H9 (cell line): ENCODE measurements at regions not wholly inside any gene's neighbourhood (a gene's known extent, or its start where the extent isn't known, plus 50 kb on each side); places are given as distances from the start of the nearest gene placed in this dataset.

Experiments used
- DNase-seq: peaks from one replicate; pipeline ENCODE4 v3.0.0-alpha.2; 2017
- H2AFZ ChIP-seq: one replicate; pipeline ENCODE4 v1.6.1; 2013; ENCODE audit warnings: mild to moderate bottlenecking, low read length, control low read depth, moderate library complexity
- H2AK5ac ChIP-seq: 2 replicates; pipeline ENCODE4 v1.6.1; 2013; ENCODE audit warnings: low read length, control low read depth, mixed read lengths; ENCODE audit not compliant: insufficient read length
- H2BK120ac ChIP-seq: one replicate; pipeline ENCODE4 v1.6.1; 2013; ENCODE audit warnings: low read depth, mild to moderate bottlenecking, low read length, control low read depth, inconsistent platforms; ENCODE audit not compliant: poor library complexity, severe bottlenecking
- H2BK12ac ChIP-seq: 2 replicates; pipeline ENCODE4 v1.6.1; 2013; ENCODE audit warnings: low read length, control low read depth, mixed read lengths, low read depth; ENCODE audit not compliant: insufficient read length
- H2BK15ac ChIP-seq: 2 replicates; pipeline ENCODE4 v1.6.1; 2013; ENCODE audit warnings: low read depth, low read length, control low read depth
- H2BK20ac ChIP-seq: one replicate; pipeline ENCODE4 v1.6.1; 2013; ENCODE audit warnings: low read depth, mild to moderate bottlenecking, low read length, control low read depth, inconsistent platforms; ENCODE audit not compliant: poor library complexity, severe bottlenecking
- H2BK5ac ChIP-seq: 2 replicates; pipeline ENCODE4 v1.6.1; 2013; ENCODE audit warnings: low read length, control low read depth, mixed read lengths; ENCODE audit not compliant: insufficient read length
- H3K14ac ChIP-seq: 2 replicates; pipeline ENCODE4 v1.6.1; 2013; ENCODE audit warnings: low read length, control low read depth; ENCODE audit not compliant: insufficient read depth
- H3K18ac ChIP-seq: 2 replicates; pipeline ENCODE4 v1.6.1; 2013; ENCODE audit warnings: low read depth, mild to moderate bottlenecking, mixed read lengths, low read length, control low read depth; ENCODE audit not compliant: insufficient read length
- H3K23ac ChIP-seq: 2 replicates; pipeline ENCODE4 v1.6.1; 2013; ENCODE audit warnings: low read length, control low read depth, mixed read lengths, low read depth; ENCODE audit not compliant: insufficient read length
- H3K23me2 ChIP-seq: 2 replicates; pipeline ENCODE4 v1.6.1; 2013; ENCODE audit warnings: low read depth, mild to moderate bottlenecking, mixed read lengths, low read length, control low read depth; ENCODE audit not compliant: insufficient read length, poor library complexity, severe bottlenecking
- H3K27ac ChIP-seq: 2 replicates; pipeline ENCODE4 v1.5.1; 2013; ENCODE audit warnings: low read length, control low read depth, mixed read lengths, low read depth; ENCODE audit not compliant: insufficient read length
- H3K27me3 ChIP-seq: 2 replicates; pipeline ENCODE4 v1.6.1; 2013; ENCODE audit warnings: low read length, control low read depth, inconsistent platforms; ENCODE audit not compliant: insufficient read depth
- H3K4ac ChIP-seq: 2 replicates; pipeline ENCODE4 v1.6.1; 2013; ENCODE audit warnings: low read depth, mild to moderate bottlenecking, control low read depth, inconsistent platforms, low read length, moderate library complexity
- H3K4me1 ChIP-seq: 2 replicates; pipeline ENCODE4 v1.6.1; 2013; ENCODE audit warnings: low read length, control low read depth, inconsistent platforms; ENCODE audit not compliant: insufficient read depth
- H3K4me2 ChIP-seq: 2 replicates; pipeline ENCODE4 v1.6.1; 2013; ENCODE audit warnings: low read length, control low read depth, mixed read lengths; ENCODE audit not compliant: insufficient read length, insufficient read depth
- H3K56ac ChIP-seq: 2 replicates; pipeline ENCODE4 v1.6.1; 2013; ENCODE audit warnings: low read depth, mild to moderate bottlenecking, mixed read lengths, low read length, control low read depth; ENCODE audit not compliant: insufficient read length
- H3K79me1 ChIP-seq: 2 replicates; pipeline ENCODE4 v1.6.1; 2013; ENCODE audit warnings: low read depth, mild to moderate bottlenecking, moderate library complexity, low read length, control low read depth, inconsistent platforms; ENCODE audit not compliant: insufficient read depth, poor library complexity, severe bottlenecking
- H3K79me2 ChIP-seq: 2 replicates; pipeline ENCODE4 v1.6.1; 2013; ENCODE audit warnings: low read length, control low read depth, inconsistent platforms; ENCODE audit not compliant: insufficient read depth
- H3K9ac ChIP-seq: 2 replicates; pipeline ENCODE4 v1.6.1; 2013; ENCODE audit warnings: low read length, control low read depth, mixed read lengths; ENCODE audit not compliant: insufficient read length; ENCODE audit errors: extremely low read depth
- H3K9me3 ChIP-seq: one replicate; pipeline ENCODE4 v1.6.1; 2013; ENCODE audit warnings: low read depth, low read length, inconsistent platforms; ENCODE audit not compliant: control insufficient read depth
- H3T11ph ChIP-seq: one replicate; pipeline ENCODE4 v1.6.1; 2013; ENCODE audit warnings: mild to moderate bottlenecking, low read length, control low read depth, inconsistent platforms
- H4K20me1 ChIP-seq: one replicate; pipeline ENCODE4 v1.6.1; 2013; ENCODE audit not compliant: control insufficient read depth, insufficient read length, insufficient read depth
- H4K5ac ChIP-seq: 2 replicates; pipeline ENCODE4 v1.6.1; 2013; ENCODE audit warnings: low read depth, mild to moderate bottlenecking, mixed read lengths, low read length, control low read depth; ENCODE audit not compliant: insufficient read length
- H4K8ac ChIP-seq: replicated peaks from 2 replicates; pipeline ENCODE4 v1.6.1; 2013; ENCODE audit warnings: low read length, control low read depth, mixed read lengths, low read depth; ENCODE audit not compliant: insufficient read length
- H4K91ac ChIP-seq: 2 replicates; pipeline ENCODE4 v1.6.1; 2013; ENCODE audit warnings: low read depth, mild to moderate bottlenecking, moderate library complexity, mixed read lengths, low read length, control low read depth; ENCODE audit not compliant: insufficient read length
- H3K27ac Mint-ChIP-seq, 3 experiments: 2 replicates in 2 of 3; 3 replicates in 1 of 3; pipeline ENCODE4 v1.8.0; 2020 to 2021; ENCODE audit warnings: mixed read lengths in 3 of 3, mild to moderate bottlenecking in 1 of 3, moderate library complexity in 1 of 3
- H3K27me3 Mint-ChIP-seq: 2 replicates; pipeline ENCODE4 v1.8.0; 2021; ENCODE audit warnings: low read depth, mild to moderate bottlenecking, moderate library complexity, mixed read lengths
- H3K36me3 Mint-ChIP-seq, 3 experiments: 2 replicates in 2 of 3; 3 replicates in 1 of 3; pipeline ENCODE4 v1.8.0; 2020 to 2021; ENCODE audit warnings: low read depth in 3 of 3, mixed read lengths in 3 of 3; ENCODE audit not compliant: insufficient read depth in 1 of 3
- H3K4me1 Mint-ChIP-seq, 2 experiments: 2 replicates each; pipeline ENCODE4 v1.8.0; 2020; ENCODE audit warnings: mixed read lengths in 2 of 2
- H3K4me3 Mint-ChIP-seq, 2 experiments: 2 replicates in 1 of 2; 3 replicates in 1 of 2; pipeline ENCODE4 v1.8.0; 2020 to 2021; ENCODE audit warnings: mild to moderate bottlenecking in 2 of 2, mixed read lengths in 2 of 2, moderate library complexity in 1 of 2
- H3K9me3 Mint-ChIP-seq, 2 experiments: 2 replicates in 1 of 2; 3 replicates in 1 of 2; pipeline ENCODE4 v1.8.0; 2020; ENCODE audit warnings: mild to moderate bottlenecking in 2 of 2, mixed read lengths in 2 of 2, moderate library complexity in 1 of 2
- CTCF ChIP-seq: fragments of 200-600 bp; sonication (generic); conservative IDR thresholded peaks from 3 replicates; pipeline ENCODE4 v1.8.0; 2021; ENCODE audit warnings: antibody characterized with exemption, mild to moderate bottlenecking
- WGBS: extraction: QIAGEN DNeasy Blood & Tissue Kit; methylation state at CpG from one replicate; pipeline ENCODE4 v1.1.7; 2013; ENCODE audit warnings: missing lambda C conversion rate, low lambda C conversion rate, mixed read lengths; ENCODE audit not compliant: insufficient read length; ENCODE audit errors: extremely low coverage; 5-methylcytosine and 5-hydroxymethylcytosine counted together

DNA sequence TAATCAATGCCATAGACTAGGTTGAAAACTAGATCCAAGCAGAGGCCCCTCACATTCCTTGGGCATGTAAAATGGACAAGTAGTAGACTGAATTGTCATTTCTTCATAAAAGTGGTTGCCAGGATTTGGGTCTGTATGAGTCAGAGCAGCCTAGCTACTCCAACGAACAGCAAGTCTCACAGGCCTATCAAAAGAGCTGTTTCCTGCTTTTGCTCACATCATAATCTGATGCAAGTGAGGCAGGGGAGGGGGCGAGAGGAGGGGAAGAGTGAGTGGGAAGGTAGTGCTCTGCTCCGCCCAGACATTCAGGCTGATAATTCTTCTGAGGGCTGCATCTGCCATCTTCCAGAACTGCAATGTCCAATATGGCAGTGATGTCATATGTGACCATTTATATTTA is 228.9 kb upstream of the PRICKLE2 start:
- no peak overlapping the region for H3K27ac ChIP-seq
- no peak overlapping the region for H3K4ac ChIP-seq
- no peak for DNase-seq
- no peaks in the 10 kb centered on the region for H3K79me1 ChIP-seq
- H2BK15ac ChIP-seq: no peak overlapping the region
- Mint-ChIP-seq H3K36me3 (no peaks in the 10 kb centered on the region), H3K4me1 (peaks cover 28 to 48% of the 10 kb centered on the region in 2 experiments), H3K9me3 (no peaks in the 10 kb centered on the region; a peak in 1 of 5 replicates), H3K27ac (no peak overlapping the region), H3K4me3 (no peak overlapping the region), H3K27me3 (no peaks in the 10 kb centered on the region)
- H3K27me3 ChIP-seq: no peaks in the 10 kb centered on the region
- H3K4me1 ChIP-seq: no peaks in the 10 kb centered on the region
- WGBS: no CpG with 5 or more reads among the region's 3 CpGs
- H3K18ac ChIP-seq: no peak overlapping the region
- H2BK12ac ChIP-seq: no peak overlapping the region
- no peaks in the 10 kb centered on the region for H4K20me1 ChIP-seq
- H4K91ac ChIP-seq: no peak overlapping the region
- H3K23ac ChIP-seq: no peak overlapping the region
- H2BK120ac ChIP-seq: no peak overlapping the region
- H3K14ac ChIP-seq: no peak overlapping the region
- no peak overlapping the region for H3K56ac ChIP-seq
- no peak overlapping the region for H3K9ac ChIP-seq
- no peak overlapping the region for H2AK5ac ChIP-seq
- H2BK20ac ChIP-seq: no peak overlapping the region
- H3K79me2 ChIP-seq: no peaks in the 10 kb centered on the region
- no peaks in the 10 kb centered on the region for H3K9me3 ChIP-seq
- TF ChIP-seq CTCF: no peak
- H2BK5ac ChIP-seq: no peak overlapping the region
- no peak overlapping the region for H4K8ac ChIP-seq
- no peak overlapping the region for H3K4me2 ChIP-seq
- no peaks in the 10 kb centered on the region for H3K23me2 ChIP-seq
- H2AFZ ChIP-seq: no peak overlapping the region
- no peak overlapping the region for H3T11ph ChIP-seq
- H4K5ac ChIP-seq: no peak overlapping the region
